HG02623 (cell line): ENCODE measurements at regions not wholly inside any gene's neighbourhood (a gene's known extent, or its start where the extent isn't known, plus 50 kb on each side); places are given as distances from the start of the nearest gene placed in this dataset.
"Not testable (repeated sequence)": the region's sequence is repeated elsewhere in the genome, so short reads cannot be mapped to it uniquely, and the experiment has no call there.

Experiments
- ATAC-seq: cut with Tn5 transposase; IDR thresholded peaks from one replicate; pipeline ENCODE4 v1.9.1; 2021; ENCODE audit warnings: moderate library complexity; ENCODE audit not compliant: unreplicated experiment

DNA sequence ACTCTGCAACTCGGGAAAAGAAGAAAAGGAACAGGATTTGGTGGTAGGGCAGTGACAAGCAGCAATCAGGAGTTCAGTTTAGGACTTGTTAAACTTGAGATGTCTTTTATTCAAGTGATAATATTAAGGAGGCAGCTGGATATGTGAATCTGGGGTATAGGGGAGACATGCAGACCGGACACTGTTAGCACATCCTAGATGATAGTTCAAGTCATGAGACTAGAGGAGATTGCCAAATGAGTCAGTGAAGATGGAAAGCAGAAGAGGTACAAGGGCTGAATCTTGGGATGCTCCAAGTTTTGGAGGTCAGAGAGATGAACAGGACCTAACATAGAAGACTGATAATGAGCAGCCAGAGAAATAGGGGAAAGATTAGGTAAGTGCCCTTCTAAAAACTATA lies 69.5 kb upstream of the PSME4 start:
- ATAC-seq, result no peak

DNA sequence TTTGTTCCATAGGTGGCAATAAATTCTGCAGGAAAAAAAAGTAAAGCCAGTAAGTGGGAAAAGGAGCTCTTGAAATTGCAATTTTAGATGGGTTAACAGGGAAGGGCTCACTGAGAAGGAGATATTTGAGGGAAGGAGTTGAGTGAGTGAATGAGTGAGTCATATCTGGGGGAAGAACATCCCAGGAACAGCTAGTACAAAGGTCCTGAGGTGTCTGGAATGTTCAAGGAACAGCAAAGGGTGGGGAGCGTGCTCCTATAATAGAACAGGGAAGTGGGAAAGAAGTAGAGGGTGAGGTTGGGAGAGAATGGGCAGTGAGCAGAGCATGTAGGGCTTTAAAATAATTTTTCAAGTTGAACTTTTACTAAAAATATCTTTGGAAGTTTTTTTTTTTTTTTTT lies 68.0 kb upstream of the PSME4 start:
- no peak for ATAC-seq

DNA sequence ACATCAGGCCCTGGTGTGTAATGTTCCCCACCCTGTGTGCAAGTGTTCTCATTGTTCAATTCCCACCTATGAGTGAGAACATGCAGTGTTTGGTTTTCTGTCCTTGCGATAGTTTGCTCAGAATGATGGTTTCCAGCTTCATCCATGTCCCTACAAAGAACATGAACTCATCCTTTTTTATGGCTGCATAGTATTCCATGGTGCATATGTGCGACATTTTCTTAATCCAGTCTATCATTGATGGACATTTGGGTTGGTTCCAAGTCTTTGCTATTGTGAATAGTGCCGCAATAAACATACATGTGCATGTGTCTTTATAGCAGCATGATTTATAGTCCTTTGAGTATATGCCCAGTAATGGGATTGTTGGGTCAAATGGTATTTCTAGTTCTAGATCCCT lies 60.5 kb upstream of the PSME4 start:
- not testable (repeated sequence) for ATAC-seq

DNA sequence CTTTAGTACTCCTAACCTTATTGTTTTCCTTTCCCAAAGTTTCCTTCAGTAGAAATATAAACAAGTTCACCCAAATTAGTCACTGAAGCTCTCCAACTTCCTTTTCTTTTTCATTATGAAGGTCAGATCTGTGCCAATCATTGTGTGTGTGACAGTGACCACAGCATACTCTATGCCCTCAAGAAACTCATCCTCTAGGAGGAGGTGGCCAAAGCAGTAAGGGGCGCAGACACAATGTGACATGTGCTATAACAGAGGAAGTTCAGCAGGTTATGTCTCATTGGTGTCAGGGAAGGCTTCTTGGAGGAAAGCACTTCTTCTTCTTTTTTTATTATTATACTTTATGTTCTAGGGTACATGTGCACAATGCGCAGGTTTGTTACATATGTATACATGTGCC lies 60.0 kb upstream of the PSME4 start:
- ATAC-seq, result no peak

DNA sequence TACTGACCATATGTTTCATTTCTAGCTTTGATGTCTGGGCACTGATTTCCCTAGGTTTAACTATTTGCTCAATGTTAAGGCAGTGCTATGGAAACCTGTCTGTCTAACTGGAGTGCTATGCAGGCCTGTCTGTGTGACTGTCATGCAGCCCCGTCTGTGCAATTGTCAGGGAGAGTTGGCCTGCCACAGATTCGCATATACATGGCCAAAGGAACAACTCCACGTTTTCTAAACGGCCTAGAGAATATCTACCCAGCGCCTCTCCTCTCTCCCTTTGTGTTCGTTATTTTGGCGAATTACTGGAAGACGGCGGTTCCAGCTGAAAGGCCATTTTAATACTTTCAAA lies 59.6 kb upstream of the PSME4 start:
- ATAC-seq, result no peak

DNA sequence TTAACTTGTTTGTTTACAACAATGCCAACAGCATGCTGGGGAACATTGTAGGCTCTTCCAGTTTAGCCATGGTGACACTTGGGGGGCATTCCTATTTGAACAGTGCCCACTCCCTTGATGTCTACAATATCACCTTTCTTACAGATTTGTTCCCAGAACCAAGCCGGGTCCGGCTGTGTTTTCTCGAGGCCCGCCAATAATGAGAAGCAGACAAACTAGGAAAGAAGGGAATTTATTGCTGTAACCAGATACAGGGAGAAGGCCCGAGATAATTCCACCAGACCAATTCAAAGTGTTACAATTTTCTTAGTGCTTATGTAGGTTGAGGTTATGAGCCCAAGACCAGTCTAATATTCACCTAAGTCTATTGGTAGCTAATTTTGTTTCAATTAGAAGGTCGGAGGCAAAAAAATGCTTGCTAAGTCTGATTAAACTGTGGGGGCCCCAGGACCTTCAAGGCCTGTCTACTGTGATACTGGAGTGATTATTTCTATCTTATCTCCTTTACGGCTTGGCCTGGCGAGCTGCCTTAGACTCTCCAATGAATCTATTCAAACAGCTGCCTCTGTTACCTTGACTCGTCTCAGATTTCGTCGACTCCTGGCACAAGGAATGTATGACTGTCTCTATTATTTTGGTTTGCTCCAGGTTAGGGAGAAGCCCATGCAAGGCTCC lies 59.1 kb upstream of the PSME4 start:
- ATAC-seq, result no peak

DNA sequence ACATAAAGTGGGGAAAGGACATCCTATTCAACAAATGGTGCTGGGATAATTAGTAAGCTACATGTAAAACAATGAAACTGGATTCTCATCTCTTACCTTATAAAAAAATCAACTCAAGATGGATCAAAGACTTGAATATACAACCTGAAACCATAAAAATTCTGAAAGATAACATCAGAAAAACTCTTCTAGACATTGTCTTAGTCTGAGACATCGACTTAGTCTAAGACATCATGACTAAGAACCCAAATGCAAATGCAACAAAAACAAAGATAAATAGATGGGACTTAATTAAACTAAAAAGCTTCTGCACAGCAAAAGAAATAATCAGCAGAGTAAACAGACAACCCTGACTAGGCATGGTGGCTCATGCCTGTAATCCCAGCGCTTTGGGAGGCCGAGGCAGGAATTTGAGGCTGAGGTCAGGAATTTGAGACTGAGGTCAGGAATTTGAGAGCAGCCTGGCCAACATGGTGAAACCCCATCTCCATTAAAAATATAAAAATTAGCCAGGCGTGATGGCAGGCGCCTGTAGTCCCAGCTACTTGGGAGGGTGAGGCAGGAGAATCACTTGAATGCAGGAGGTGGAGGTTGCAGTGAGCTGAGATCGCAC lies 54.8 kb upstream of the PSME4 start:
- ATAC-seq, result not testable (repeated sequence)

DNA sequence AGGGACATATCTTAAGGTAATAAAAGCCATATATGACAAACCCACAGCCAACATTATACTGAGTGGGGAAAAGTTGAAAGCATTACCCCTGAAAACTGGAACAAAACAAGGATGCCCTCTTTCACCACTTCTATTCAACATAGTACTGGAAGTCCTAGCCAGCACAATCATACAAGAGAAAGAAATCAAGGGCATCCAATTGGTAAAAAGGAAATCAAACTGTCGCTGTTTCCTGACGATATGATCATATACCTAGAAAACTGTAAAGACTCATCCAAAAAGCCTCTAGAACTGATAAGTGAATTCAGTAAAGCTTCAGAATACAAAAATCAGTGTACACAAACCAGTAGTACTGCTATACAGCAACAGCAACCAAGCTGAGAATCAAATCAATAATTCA lies 53.8 kb upstream of the PSME4 start:
- no peak for ATAC-seq

DNA sequence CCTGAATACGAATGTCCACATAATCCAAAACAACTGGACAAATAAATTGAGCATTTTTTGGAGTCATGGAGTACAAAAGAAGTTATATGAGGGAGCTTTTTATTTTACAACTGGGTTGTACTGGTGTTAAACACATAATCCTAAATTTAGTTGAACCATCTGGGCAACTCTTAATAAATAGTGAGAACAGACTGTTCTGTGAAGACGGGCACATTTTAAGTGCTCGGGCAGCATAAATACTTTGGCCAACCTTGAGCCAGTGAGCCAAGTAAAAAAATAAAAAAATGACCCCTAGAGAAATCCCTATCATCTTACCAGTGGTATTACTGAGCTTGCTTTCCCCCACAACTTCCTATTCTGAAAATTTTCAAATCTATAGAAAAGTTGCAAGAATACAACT lies 50.9 kb upstream of the PSME4 start:
- ATAC-seq, result no peak

DNA sequence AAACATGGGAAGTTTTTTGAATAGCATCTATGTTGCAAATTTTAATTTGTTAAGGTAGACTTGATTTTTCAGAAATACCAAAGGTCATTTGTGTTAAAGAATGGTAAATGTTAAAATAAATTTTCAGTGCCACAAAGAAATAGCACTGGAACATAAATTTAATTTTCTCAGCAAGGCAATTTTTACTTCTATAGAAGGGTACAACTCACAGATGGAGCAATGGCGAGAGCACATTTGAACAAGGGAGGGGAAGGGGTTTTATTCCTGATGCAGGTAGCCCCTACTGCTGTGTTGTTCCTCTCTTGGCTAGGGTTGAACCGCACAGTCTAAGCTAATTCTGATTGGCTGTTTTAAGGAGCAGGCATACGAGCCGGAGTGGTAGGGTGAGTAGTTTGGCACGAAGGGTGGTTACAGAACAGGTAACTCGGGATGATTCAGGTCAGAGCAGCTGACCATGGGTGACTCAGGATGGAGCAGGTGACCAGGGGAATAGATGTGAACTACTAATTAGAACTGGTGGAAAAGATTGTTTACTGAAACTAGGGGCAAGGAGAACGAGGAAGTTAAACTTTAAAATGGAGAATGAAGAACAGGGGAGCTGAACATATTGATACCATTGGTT lies 50.1 kb upstream of the PSME4 start:
- ATAC-seq, result no peak
